ENCODE measurements at regions not wholly inside any gene's neighbourhood (a gene's known extent, or its start where the extent isn't known, plus 50 kb on each side); places are given as distances from the start of the nearest gene placed in this dataset.
"Not testable (repeated sequence)": the region's sequence is repeated elsewhere in the genome, so short reads cannot be mapped to it uniquely, and the experiment has no call there.

GRCh38 chr13:48826039-48826438 lies 149.7 kb upstream of the FNDC3A start:
- peaks cover 0 to under 1% of the 10 kb centered on the region in 2 donors for H3K4me1 ChIP-seq
- TF ChIP-seq, protein P1, sequence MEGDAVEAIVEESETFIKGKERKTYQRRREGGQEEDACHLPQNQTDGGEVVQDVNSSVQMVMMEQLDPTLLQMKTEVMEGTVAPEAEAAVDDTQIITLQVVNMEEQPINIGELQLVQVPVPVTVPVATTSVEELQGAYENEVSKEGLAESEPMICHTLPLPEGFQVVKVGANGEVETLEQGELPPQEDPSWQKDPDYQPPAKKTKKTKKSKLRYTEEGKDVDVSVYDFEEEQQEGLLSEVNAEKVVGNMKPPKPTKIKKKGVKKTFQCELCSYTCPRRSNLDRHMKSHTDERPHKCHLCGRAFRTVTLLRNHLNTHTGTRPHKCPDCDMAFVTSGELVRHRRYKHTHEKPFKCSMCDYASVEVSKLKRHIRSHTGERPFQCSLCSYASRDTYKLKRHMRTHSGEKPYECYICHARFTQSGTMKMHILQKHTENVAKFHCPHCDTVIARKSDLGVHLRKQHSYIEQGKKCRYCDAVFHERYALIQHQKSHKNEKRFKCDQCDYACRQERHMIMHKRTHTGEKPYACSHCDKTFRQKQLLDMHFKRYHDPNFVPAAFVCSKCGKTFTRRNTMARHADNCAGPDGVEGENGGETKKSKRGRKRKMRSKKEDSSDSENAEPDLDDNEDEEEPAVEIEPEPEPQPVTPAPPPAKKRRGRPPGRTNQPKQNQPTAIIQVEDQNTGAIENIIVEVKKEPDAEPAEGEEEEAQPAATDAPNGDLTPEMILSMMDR (IDR thresholded peaks at IDR 0.05) = no peak
- intact Hi-C loops (cut with DNase I) = no loop called here

GRCh38 chr13:48826922-48827454 lies 148.7 kb upstream of the FNDC3A start:
- intact Hi-C loops (cut with DNase I); H3K36me3 ChIP-seq: not testable (repeated sequence)

More at GRCh38 chr13:48826039-48826438, 149.7 kb upstream of the FNDC3A start:
- Histone ChIP-seq H3K27me3 (no peaks in the 10 kb centered on the region), H3K36me3 (no peaks in the 10 kb centered on the region), H3K27ac (no peak overlapping the region), H3K9me3 (peaks cover 0 to 5% of the 10 kb centered on the region in 2 donors), H3K4me3 (no peak overlapping the region)
- DNase-seq (ENCODE audit: low spot score in 2 of 2) = no peak

DNA sequence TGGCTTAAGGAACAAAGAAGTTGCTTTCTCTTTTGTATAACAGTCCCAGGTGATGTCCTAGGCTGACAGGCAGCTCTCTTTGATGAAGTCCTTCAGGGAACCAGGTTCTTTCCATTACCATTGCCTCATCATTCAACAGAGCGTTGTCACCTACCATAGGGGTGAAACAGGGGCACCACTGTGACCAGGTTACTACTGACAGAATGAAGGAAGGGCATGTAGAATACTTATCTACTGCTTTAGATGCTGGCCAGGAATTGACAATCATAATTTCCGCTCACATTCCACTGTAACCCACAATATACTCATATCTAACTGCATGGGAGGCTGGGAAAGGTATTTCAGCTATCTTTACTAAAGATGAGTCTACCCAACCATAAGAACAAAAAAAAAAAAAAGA lies 148.0 kb upstream of the FNDC3A start:
- intact Hi-C loops (cut with DNase I) = no loop called here
- Histone ChIP-seq H3K4me1 (no peaks in the 10 kb centered on the region), H3K27ac (no peak overlapping the region), H3K4me3 (no peak overlapping the region), H3K9me3 (peaks cover 0 to 5% of the 10 kb centered on the region in 2 donors), H3K27me3 (no peaks in the 10 kb centered on the region), H3K36me3 (no peaks in the 10 kb centered on the region)
- TF ChIP-seq, protein P1 (IDR thresholded peaks at IDR 0.05) = no peak
- no peak for DNase-seq (ENCODE audit: low spot score in 2 of 2)

More at GRCh38 chr13:48826922-48827454, 148.7 kb upstream of the FNDC3A start:
- H3K4me3 ChIP-seq; H3K27me3 ChIP-seq; DNase-seq (ENCODE audit: low spot score in 2 of 2); H3K4me1 ChIP-seq; H3K9me3 ChIP-seq; H3K27ac ChIP-seq: not testable (repeated sequence)

DNA sequence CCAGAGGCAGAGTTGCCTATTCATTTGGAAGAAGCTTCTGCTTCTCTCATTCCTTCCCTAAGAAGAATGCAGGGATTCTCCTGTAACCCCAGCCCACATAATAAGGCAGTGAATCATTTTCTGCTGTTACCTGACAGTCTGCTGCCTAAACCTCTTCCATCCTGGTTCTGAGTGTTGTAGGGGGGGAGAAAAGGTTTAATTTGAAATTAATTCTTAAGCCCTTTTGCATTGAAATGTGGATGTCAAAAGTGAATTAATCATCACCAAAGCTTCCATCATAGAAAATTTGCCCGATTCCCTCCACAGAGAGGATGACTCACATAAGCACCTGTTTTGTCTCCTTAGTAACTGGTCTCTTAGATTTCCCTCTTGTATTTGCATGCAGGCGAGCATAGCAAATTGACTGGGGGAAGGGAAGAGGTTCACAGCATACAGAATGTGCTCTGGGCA lies 146.7 kb upstream of the FNDC3A start:
- intact Hi-C loops (cut with DNase I) = no loop called here
- H3K4me3 ChIP-seq = no peak overlapping the region

GRCh38 chr13:48829536-48829935 lies 146.2 kb upstream of the FNDC3A start:
- no peak for DNase-seq (ENCODE audit: low spot score in 2 of 2)
- no peaks in the 10 kb centered on the region for H3K27me3 ChIP-seq
- H3K27ac ChIP-seq = no peak overlapping the region
- no peaks in the 10 kb centered on the region for H3K4me1 ChIP-seq
- peaks cover 0 to 5% of the 10 kb centered on the region in 2 donors for H3K9me3 ChIP-seq
- no peaks in the 10 kb centered on the region for H3K36me3 ChIP-seq
- no peak overlapping the region for H3K4me3 ChIP-seq
- TF ChIP-seq, protein P1 (IDR thresholded peaks at IDR 0.05) = no peak
- intact Hi-C loops (cut with DNase I) = no loop called here

More for the DNA sequence above, 146.7 kb upstream of the FNDC3A start:
- no peaks in the 10 kb centered on the region for H3K36me3 ChIP-seq
- no peak for DNase-seq (ENCODE audit: low spot score in 2 of 2)
- no peaks in the 10 kb centered on the region for H3K4me1 ChIP-seq
- no peaks in the 10 kb centered on the region for H3K27me3 ChIP-seq
- no peak overlapping the region for H3K27ac ChIP-seq
- TF ChIP-seq, protein P1 (IDR thresholded peaks at IDR 0.05) = no peak
- peaks cover 0 to 5% of the 10 kb centered on the region in 2 donors for H3K9me3 ChIP-seq

- intact Hi-C loops (cut with DNase I) = no loop called here
- H3K9me3 ChIP-seq = peaks cover 0 to 5% of the 10 kb centered on the region in 2 donors
- no peaks in the 10 kb centered on the region for H3K4me1 ChIP-seq
- no peaks in the 10 kb centered on the region for H3K36me3 ChIP-seq
- no peaks in the 10 kb centered on the region for H3K27me3 ChIP-seq
- no peak overlapping the region for H3K4me3 ChIP-seq
- H3K27ac ChIP-seq = no peak overlapping the region
- no peak for DNase-seq (ENCODE audit: low spot score in 2 of 2)
- TF ChIP-seq, protein P1 (IDR thresholded peaks at IDR 0.05) = no peak
Observed at GRCh38 chr13:48831248-48831647, 144.5 kb upstream of the FNDC3A start.

Data from ascending aorta (tissue), 2 donors.